ENCODE measurements at regions not wholly inside any gene's neighbourhood (a gene's known extent, or its start where the extent isn't known, plus 50 kb on each side); places are given as distances from the start of the nearest gene placed in this dataset.

DNA sequence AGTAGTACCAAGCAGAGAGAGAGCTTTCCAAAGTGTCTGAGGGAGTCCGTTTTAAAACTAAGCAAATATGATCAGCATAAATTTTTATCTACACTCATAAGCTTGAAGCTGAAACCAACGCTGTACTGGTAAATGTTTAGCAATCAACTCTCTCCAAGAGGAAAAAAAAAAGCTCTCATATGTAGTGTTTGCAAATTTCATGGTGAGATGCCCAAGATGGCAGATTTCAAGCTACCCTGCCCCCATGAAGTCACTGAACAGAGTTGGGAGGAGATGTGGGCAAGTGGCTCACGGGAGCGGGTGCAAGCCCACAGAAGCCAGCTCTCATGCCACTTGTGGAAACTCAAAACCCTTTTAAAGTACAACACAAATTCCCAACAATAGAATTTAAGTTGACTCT lies 475.8 kb downstream of the BCAT1 start:
- Histone ChIP-seq H3K9me3 (no peaks in the 10 kb centered on the region), H3K36me3 (no peaks in the 10 kb centered on the region), H3K4me3 (no peak overlapping the region), H3K27ac (no peak overlapping the region), H3K4me1 (no peaks in the 10 kb centered on the region), H3K27me3 (no peaks in the 10 kb centered on the region)
- TF ChIP-seq CTCF (IDR thresholded peaks at IDR 0.05): no peak
- TF ChIP-seq POLR2AphosphoS5 (IDR thresholded peaks at IDR 0.05): no peak
- TF ChIP-seq EP300 (IDR thresholded peaks at IDR 0.05): no peak
- TF ChIP-seq POLR2A (IDR thresholded peaks at IDR 0.05): no peak
- DNase-seq: no peak
- WGBS, 5 donors: 56 to 75% (median 60%) methylated on average over 4 of the region's 4 CpGs
- intact Hi-C loops (cut with DNase I; ENCODE audit: low total_unique reads): no loop called here

- Histone ChIP-seq H3K9me3 (no peaks in the 10 kb centered on the region), H3K4me1 (no peaks in the 10 kb centered on the region), H3K4me3 (no peak overlapping the region), H3K27ac (no peak overlapping the region), H3K36me3 (no peaks in the 10 kb centered on the region), H3K27me3 (no peaks in the 10 kb centered on the region)
- DNase-seq: no peak
- intact Hi-C loops (cut with DNase I; ENCODE audit: low total_unique reads): no loop called here
- no peak for TF ChIP-seq POLR2AphosphoS5 (IDR thresholded peaks at IDR 0.05)
- no peak for TF ChIP-seq POLR2A (IDR thresholded peaks at IDR 0.05)
- WGBS, 5 donors: 70 to 76% (median 72%) methylated on average over 4 of the region's 4 CpGs
Observed at GRCh38 chr12:24470050-24470449, 478.9 kb downstream of the BCAT1 start.

DNA sequence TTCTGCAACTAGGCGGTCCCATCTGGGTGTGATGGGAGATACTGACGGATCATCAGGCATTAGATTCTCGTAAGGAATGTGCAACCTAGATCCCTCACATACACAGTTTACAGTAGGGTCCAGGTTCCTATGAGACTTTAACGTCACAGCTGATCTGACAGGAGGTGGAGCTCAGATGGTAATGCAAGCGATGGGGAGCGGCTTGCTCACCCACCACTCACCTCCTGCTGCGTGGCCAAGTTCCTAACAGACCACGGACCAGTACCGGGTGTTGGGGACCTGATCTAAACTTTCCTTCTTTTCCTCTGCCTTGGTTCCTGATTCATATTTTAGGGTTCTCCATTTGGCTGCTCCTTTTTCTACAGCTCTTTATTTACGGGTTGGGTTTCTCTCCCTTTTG lies 479.8 kb downstream of the BCAT1 start:
- DNase-seq: no peak
- no peak for TF ChIP-seq EP300 (IDR thresholded peaks at IDR 0.05)
- TF ChIP-seq CTCF (IDR thresholded peaks at IDR 0.05): no peak
- TF ChIP-seq POLR2A (IDR thresholded peaks at IDR 0.05): no peak
- no peak for TF ChIP-seq POLR2AphosphoS5 (IDR thresholded peaks at IDR 0.05)
- no peaks in the 10 kb centered on the region for H3K27me3 ChIP-seq
- H3K4me1 ChIP-seq: no peaks in the 10 kb centered on the region
- no peak overlapping the region for H3K27ac ChIP-seq
- 81 to 96% (median 88%) methylated on average over 10 of the region's 10 CpGs for WGBS, 5 donors
- no peak overlapping the region for H3K4me3 ChIP-seq
- no peaks in the 10 kb centered on the region for H3K36me3 ChIP-seq
- H3K9me3 ChIP-seq: no peaks in the 10 kb centered on the region
- intact Hi-C loops (cut with DNase I; ENCODE audit: low total_unique reads): no loop called here

GRCh38 chr12:24467226-24467625 lies 481.7 kb downstream of the BCAT1 start:
- no peaks in the 10 kb centered on the region for H3K4me1 ChIP-seq
- TF ChIP-seq CTCF (IDR thresholded peaks at IDR 0.05) (no peak), EP300 (IDR thresholded peaks at IDR 0.05) (no peak), POLR2A (IDR thresholded peaks at IDR 0.05) (no peak)
- H3K36me3 ChIP-seq: no peaks in the 10 kb centered on the region
- no peak overlapping the region for H3K27ac ChIP-seq
- no peak overlapping the region for H3K4me3 ChIP-seq
- no peaks in the 10 kb centered on the region for H3K27me3 ChIP-seq
- H3K9me3 ChIP-seq: no peaks in the 10 kb centered on the region
- no peak for DNase-seq
- intact Hi-C loops (cut with DNase I; ENCODE audit: low total_unique reads): no loop called here
- 32 to 74% (median 64%) methylated on average over 3 of the region's 3 CpGs for WGBS, 5 donors

DNA sequence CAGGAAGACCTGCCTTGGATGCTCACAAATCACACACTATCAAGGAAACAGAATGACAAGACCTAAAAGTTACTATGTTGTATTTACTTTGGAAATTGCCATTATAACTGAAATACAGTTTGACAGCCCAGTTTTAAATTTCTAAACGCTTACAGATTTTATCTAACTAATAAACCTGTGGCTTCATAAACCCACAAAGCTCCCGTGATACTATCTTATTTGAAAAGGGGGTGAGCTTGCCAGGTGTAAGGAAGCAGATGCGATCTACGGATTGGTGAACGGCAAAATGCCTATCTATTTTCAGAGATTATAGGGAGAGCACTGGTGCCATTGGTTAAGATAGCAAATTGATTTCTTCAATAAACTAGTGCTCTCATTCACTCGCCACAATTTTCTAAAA lies 485.5 kb downstream of the BCAT1 start:
- no peak for DNase-seq
- TF ChIP-seq CTCF (IDR thresholded peaks at IDR 0.05) (no peak), POLR2AphosphoS5 (IDR thresholded peaks at IDR 0.05) (no peak), EP300 (IDR thresholded peaks at IDR 0.05) (no peak)
- WGBS, 5 donors: 74 to 80% (median 78%) methylated on average over 6 of the region's 6 CpGs
- Histone ChIP-seq H3K27ac (no peak overlapping the region), H3K27me3 (no peaks in the 10 kb centered on the region), H3K4me3 (no peak overlapping the region), H3K4me1 (no peaks in the 10 kb centered on the region), H3K36me3 (no peaks in the 10 kb centered on the region), H3K9me3 (no peaks in the 10 kb centered on the region)
- intact Hi-C loops (cut with DNase I; ENCODE audit: low total_unique reads): no loop called here

All from stomach (tissue), 8 donors.